WI38 (cell line): ENCODE measurements at regions not wholly inside any gene's neighbourhood (a gene's known extent, or its start where the extent isn't known, plus 50 kb on each side); places are given as distances from the start of the nearest gene placed in this dataset.

Experiments
- H3K4me3 ChIP-seq: 2 replicates; pipeline ENCODE4 v1.5.1; 2011; ENCODE audit warnings: low read depth, mild to moderate bottlenecking, control low read depth, low read length
- CTCF ChIP-seq: IDR thresholded peaks from 2 replicates; pipeline ENCODE4 v1.5.1; 2012; ENCODE audit warnings: low read depth, mild to moderate bottlenecking, control low read depth, low read length

GRCh38 chr6:153215242-153215641 lies 84.2 kb upstream of the RGS17 start:
- TF ChIP-seq CTCF: no peak
- no peak overlapping the region for H3K4me3 ChIP-seq

- no peak for TF ChIP-seq CTCF
- H3K4me3 ChIP-seq: no peak overlapping the region
Observed at GRCh38 chr6:153214436-153214835, 83.4 kb upstream of the RGS17 start.

GRCh38 chr6:153210083-153210482 lies 79.0 kb upstream of the RGS17 start:
- no peak overlapping the region for H3K4me3 ChIP-seq

GRCh38 chr6:153208706-153209105 lies 77.6 kb upstream of the RGS17 start:
- TF ChIP-seq CTCF: no peak
- H3K4me3 ChIP-seq: no peak overlapping the region

More at GRCh38 chr6:153210083-153210482, 79.0 kb upstream of the RGS17 start:
- TF ChIP-seq CTCF: no peak

- no peak for TF ChIP-seq CTCF
- H3K4me3 ChIP-seq: no peak overlapping the region
Observed at GRCh38 chr6:153207617-153208016, 76.5 kb upstream of the RGS17 start.

- no peak overlapping the region for H3K4me3 ChIP-seq
- no peak for TF ChIP-seq CTCF
Observed at GRCh38 chr6:153207006-153207405, 75.9 kb upstream of the RGS17 start.

- H3K4me3 ChIP-seq: no peak overlapping the region
- no peak for TF ChIP-seq CTCF
Observed at GRCh38 chr6:153192943-153193885, 62.1 kb upstream of the RGS17 start.
